HG03558 (cell line): ENCODE measurements at regions not wholly inside any gene's neighbourhood (a gene's known extent, or its start where the extent isn't known, plus 50 kb on each side); places are given as distances from the start of the nearest gene placed in this dataset.

ENCODE experiments used
- ATAC-seq: cut with Tn5 transposase; IDR thresholded peaks from one replicate; pipeline ENCODE4 v1.9.1; 2021; ENCODE audit warnings: moderate number of reproducible peaks; ENCODE audit not compliant: unreplicated experiment; ENCODE audit errors: extremely low read depth

DNA sequence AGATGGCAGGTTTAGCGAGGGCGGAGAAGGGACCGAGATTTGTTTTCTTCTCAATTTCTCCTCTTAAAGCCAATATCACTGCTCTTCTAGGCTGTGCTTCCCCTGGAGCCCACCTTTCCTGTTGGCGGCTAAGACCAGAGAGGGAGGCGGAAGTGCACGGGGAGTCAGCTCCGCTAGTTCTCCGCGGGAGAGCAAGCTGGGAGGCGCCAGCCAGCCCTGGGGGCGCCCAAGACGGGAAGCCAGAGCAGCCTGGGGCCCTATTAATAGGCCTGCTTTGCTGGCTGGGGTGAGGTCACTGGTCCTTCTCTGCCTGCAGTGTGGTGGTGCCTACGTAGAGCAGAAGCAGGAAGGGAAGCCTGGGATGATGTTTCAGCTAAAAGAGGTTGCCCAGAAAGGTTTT lies 61.6 kb downstream of the LSM5 start:
- no peak for ATAC-seq

DNA sequence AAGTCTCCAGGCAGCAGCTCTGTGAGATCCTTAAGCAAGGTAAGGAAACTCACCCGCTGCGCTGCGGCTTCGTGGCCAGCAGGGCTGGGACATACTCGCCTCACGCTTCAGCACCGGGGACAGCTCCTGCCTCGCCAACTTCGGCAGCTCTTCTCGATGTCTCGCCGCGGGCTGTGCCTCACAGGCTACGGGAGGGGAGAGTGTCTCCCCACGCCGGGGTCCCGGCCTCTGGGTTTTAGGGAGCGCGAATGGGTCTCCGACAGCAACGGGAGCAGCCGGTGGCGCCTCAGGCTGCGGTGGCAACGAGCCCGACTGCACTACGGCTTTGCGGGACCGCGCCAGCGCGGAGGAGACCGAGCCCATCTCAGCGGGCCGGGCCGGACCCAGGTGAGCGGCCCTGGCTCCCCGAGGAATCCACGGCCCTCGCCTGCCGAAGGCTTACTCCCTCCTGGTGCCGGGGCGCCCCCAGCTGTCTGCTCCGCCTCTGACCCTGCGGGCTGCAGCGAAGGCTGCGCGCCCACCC lies 62.4 kb downstream of the LSM5 start:
- no peak for ATAC-seq

DNA sequence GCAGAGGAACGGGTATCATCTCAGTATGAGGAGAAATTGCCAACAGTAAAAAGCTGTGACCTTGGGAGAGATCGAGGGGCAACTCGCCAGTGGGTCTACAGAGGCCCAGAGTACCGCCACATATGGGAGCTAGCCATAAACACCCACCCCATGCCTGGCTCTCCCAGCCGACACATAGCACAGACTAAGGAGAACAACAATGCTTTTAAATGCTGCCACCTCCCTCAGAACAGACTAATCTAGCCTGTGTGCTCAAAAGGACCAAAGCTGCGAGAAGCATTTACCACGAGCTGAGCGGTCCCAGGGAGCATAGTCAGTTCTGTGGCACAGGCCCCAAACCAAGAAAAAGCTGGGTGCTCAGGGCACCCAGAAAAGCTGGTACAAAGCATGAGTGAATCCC lies 73.3 kb downstream of the LSM5 start:
- ATAC-seq = no peak

DNA sequence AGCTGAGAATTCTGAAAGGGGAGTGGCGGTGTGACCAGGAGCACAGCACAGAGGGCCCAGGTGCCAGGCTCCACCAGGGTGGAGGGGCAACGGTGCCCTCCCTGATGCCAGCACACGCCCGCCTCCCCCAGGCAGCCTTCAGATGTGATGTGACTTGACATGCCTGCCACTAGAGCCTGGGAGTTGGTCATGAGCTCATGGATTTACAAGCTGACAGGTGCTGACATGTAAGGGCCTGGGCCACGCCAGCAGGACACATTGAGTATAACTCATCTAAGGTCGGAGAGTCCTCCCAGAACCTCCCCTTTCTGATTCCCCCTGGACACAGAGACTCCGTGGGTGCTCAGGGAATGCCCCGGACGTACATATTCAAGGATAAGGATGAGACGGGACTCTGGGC lies 74.2 kb downstream of the LSM5 start:
- ATAC-seq = no peak

DNA sequence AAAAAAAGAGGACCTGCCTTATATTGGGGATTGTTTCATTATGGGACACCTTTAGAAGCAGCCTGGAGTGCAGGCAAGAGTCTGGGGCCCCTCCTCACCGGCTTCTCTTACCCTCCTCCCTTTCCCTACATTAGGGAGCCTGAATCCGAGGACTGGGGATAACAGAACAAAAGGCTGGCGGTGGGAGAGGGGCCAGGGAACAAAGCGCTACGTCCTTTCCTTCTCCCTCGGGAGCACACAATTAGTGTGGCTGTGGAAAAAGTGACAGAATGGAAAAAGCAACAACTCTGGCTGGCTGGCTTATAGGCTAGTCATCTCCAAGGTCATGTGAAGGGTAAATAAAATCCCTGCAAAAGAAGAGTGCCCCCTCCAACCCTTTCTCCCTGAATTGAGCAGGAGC lies 74.7 kb downstream of the LSM5 start:
- no peak for ATAC-seq

DNA sequence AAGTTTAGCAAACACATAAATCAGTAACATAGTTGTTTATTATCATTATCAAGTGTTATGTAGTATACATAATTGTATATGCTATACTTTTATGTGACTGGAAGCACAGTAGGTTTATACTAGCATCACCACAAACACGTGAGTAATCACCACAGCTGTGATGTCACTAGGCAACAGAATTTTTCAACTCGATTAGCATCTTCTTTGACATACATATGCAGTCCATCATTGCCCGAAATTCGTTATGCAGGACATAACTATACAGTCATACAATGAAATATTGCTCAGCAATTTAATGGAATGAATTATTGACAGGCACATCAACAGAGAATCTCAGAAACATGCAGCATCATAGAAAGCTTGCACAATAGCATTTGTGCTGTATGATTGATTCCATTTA lies 77.7 kb downstream of the LSM5 start:
- no peak for ATAC-seq

DNA sequence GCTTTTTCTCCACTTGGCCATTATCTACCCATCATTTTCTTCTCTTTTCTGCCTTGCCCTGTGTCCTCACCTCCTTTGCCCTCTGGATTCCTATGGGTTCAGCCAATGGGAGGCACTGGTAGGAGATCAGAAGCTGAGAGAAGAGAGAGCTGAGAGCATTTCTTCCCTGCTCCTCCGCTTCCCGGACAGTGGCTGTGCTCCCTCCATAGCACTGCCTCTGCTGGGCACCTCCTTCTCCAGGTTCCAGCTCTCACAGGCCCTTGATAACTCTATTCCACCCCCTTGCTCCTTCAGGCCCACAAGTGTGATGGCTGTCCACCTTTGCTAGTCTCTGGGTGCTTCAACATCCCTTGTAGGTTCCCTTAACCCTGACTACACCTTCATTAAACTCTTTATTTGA lies 79.6 kb downstream of the LSM5 start:
- ATAC-seq = no peak

DNA sequence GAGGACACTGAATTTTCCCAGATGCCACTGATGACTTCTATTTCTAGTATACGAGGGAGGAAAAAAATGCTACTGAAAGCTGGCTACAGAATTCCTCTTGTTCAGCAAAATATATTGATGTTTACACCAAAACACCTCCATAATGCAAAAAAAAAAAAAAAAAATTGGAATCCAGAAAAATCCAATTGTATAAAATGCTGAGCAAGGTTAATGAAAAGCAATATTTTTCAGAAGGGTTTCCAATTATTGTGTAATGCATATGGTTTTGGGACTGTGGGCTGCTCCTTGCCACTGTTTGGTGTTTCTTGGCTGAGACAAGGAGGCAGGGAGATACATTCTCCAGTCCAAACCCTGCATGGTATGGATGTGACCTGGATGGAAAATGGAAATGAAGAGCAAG lies 83.8 kb downstream of the LSM5 start:
- ATAC-seq = no peak

DNA sequence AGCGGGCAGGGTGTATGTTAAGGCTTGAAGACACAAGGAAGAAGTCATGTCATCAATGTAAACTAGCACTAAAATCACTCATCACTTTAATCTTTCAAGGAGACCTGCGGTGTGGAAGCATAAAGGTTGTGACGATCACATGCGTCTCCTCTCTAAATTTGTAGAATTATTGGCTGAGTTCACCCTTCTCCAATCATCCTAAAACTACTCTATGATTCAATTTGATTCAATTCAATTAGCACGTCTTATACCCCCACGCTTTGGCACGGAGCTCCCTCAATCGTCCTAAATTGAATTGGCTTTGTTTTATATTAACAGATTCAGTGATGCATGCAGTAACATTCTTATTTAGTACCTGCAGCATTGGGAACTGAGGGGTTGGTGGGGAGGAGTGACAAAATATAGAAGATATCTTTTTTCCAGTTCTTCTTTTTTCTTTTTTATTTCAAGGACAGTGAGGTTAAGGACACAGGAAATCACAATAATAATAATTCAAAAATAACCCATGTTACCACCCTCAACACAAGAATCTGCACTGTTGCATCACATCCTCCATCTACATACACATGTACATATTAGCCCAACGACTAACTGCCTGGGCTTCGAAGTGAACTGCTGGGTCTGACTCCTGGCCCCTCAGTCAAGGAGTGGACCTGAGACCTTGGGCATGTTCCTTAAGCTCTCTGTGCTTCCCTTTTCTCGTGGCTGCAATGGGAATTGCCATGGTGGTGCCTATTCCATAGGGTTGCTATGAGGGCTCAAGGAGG lies 86.5 kb downstream of the LSM5 start:
- ATAC-seq = no peak

DNA sequence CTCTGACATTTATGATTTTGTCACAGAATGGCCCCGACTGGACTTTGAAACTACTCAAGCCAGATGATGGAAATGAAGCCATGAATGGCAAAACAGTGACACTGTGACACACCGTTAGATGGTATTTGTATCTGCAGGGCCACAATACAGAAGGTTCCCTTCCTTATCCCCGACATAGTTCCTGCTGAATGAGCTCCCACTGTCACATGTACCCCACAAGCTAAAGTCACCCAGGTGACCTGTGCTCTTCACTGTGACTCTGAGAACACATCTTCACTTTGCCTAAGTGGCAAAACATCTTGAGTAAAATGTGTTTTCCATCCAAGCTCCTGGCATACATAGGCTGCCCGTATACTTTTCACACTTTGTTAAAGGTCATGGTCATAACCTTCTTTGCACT lies 89.5 kb downstream of the LSM5 start:
- no peak for ATAC-seq

DNA sequence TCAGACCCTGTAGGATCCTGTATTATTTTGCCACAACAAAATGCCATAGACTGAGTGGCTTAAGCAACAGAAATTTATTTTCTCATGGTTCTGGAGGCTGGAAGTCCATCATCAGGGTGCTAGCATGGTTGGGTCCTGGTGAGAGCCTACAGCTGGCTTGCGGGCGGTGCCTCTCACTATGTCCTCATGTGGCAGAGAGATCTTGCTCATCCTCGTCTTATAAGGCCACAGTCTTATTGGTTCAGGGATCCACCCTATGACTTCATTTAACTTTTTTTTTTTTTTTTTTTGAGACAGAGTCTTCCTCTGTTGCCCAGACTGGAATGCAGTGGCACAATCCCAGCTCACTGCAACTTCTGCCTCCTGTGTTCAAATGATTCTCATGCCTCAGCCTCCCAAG lies 90.9 kb downstream of the LSM5 start:
- ATAC-seq = no peak

DNA sequence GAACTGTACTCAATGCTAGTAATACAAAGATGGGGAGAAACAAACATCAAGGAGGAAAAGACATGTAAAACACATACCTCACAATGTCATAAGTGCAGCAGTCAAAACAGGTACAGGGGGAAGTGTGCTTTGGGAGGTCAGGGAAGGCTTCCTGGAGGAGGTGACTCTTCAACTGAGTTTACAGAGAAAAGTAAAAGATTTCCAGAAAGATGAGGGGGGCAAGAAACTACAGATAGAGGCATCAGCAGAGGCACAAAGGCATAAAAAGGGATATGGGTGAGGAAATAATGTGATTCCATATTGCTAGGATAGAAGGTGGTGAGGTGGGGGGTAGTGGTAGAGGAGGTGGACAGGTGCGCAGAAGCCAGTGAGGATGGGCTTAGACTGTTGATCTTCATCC lies 95.0 kb downstream of the LSM5 start:
- no peak for ATAC-seq

DNA sequence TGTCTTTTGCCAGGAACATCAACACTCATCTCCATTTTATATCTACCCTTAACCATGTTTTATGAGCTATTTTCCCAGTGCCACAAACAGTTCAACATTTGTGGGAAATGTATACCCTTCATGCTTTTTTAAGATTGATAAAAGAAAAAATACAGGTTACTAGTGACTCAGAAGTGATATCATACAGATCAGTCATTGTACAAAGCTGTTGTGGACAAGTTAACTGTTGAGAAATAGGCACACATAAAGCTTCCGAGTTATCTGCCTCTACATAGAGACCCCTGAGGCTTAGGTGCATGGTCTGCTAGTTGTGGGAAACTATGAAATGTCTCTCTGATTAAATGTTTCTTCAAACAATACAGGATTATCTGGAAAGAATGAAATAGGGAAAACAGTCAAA lies 96.3 kb downstream of the LSM5 start:
- no peak for ATAC-seq

DNA sequence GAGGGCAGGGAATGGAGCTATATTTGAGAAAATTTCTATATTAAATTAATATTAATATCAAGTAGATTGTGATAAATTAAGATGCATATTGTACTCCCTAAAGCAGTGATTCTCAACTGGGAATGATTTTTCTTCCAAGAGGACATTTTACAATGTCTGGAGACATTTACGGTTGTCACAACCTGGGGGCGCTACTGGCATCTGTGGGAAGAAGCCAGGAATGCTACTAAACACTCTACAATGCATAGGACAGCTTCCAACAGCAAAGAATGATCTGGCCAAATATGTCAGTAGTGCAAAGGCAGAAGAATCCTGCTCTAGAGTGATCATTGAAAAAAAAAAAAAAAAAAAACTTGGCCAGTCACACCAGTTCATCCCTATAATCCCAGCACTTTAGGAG lies 100.0 kb downstream of the LSM5 start:
- no peak for ATAC-seq

DNA sequence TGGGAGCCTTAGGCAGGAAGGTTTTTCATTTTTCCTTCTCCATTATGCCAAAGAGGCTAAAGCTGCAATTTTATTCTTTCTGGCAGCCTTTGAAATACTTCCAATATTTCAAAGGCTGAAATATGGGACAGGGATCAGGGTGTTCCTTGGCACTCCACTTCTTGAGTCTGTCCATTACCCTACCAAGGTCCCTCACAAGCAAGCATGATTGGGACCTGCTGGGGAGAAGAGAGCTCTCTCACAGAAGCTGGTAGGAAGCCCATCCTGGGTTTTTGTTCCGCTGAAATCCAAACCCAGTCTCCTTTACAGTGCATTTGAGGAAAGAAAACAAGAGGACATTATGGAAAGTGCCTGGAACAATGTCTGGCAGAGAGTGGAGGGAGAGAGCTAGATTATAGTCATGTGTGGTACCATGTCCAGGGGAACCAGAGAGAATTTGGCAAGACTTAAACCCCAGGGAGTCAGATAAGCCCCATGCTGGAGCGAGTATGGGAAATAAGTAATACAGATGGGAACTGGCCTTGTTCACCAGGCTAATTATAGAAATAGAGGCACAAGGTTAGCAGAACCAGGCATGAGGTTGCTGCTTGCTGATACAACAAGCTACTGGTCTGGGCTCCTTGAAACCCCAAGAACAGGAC lies 104.7 kb downstream of the LSM5 start:
- ATAC-seq = no peak

DNA sequence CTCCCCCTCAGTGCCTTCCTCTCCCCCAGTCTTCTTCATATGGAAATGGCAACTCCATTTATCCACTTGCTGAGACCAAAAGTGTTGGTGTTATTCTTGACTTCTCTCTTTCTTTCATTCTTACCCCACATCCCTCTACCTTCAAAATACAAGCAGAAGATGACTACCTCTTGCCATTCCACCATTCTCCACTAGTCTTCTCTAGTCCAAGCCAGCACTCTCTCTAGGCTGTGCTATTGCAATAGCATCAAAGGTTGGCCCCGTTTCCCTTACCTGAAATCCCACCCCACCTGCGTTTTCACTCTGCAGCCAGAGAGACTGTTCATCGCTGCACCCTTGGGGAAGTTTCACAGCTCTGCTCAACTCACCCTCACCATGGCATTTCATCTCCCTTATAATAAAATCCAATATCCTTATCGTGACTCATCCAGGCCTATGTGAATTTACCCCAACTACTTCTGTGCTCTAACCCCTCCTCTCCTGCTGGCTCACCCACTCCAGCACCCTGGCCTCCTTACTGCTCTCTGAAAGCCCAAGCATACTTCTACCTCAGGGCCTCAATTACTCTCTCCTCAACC lies 109.1 kb downstream of the LSM5 start:
- ATAC-seq = no peak

DNA sequence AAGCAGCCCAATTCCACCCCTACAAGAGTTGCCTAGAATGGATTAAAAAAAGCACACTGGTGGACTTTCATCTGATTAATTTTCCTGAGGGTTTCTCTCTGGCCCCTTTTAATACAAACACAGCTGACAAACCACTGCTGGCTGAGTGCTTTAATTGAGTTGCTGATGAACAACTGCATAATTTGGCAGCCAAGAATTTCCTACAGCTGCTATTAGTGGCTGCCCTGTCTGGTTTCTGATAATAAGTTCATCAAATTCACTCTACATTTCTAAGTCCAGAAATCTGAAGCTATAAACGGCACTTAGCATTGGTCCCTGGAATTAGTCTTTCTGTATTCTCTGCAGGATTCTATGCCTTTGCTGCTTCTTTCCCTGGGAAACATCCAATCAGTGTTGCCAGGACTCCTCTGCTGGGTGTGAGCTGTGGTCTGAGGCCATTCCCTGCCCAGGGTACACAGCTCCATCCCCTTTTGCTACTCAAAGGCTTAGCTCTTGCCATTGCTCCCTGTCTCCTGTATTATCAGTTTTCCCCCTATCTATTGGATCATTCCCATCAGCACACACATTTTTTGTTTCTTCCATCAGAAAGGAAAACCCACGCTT lies 110.6 kb downstream of the LSM5 start:
- ATAC-seq = no peak

DNA sequence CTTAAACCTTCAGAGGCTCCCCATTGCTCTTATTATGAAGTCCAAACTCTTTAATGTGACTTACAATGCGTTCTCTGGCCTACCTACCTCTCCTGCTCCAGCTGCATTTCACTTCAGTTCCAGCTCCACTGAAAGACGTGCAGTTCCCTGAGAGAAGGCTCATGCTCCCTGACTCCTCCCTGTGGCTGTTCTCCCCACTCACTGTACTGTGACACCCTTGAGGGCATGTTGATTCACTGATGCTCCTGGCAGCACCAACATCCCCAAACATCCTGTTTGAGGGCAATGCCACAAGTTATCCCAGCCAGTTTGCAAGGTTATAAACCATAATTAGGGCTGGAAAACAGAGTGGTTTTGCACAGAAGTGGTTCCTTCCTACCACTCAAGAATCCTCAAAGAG lies 111.2 kb downstream of the LSM5 start:
- no peak for ATAC-seq

DNA sequence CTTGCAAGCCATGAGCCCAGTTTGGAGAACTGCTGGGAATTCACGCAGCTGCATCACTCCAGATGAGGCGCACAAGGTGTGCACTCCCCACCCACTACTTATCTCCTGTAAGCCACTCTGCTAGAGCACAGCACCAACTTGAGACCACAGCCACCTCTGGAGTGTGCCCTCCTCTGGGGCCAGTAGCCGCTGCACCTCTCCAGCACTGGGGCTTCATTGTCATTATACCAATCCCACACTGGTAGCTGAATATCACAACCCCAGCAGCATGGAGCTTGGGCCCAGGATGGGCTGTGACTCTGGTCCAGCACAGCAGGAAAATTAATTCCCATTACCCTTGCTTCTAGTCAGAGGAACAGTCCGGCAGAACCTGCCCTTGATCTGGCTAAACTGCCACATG lies 125.6 kb downstream of the LSM5 start:
- no peak for ATAC-seq

DNA sequence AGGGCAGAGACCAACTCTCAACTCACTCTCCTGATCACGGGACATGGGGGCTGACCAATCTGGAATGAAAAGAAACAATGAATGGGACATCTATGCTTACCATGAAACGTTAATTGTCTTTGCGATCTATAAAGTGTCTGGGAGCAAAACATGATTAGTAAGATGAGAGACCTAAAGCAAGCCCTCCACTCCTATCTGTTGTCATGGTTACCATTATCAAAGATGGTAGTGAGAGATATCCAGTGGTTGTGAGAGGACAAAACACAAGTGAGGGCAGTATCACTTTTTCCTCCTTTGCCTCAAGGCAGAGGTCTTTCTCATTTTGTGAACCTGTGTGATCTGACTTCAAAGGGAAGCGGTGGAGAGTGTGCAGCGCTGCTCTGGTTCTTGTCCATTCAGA lies 130.1 kb downstream of the LSM5 start:
- no peak for ATAC-seq

DNA sequence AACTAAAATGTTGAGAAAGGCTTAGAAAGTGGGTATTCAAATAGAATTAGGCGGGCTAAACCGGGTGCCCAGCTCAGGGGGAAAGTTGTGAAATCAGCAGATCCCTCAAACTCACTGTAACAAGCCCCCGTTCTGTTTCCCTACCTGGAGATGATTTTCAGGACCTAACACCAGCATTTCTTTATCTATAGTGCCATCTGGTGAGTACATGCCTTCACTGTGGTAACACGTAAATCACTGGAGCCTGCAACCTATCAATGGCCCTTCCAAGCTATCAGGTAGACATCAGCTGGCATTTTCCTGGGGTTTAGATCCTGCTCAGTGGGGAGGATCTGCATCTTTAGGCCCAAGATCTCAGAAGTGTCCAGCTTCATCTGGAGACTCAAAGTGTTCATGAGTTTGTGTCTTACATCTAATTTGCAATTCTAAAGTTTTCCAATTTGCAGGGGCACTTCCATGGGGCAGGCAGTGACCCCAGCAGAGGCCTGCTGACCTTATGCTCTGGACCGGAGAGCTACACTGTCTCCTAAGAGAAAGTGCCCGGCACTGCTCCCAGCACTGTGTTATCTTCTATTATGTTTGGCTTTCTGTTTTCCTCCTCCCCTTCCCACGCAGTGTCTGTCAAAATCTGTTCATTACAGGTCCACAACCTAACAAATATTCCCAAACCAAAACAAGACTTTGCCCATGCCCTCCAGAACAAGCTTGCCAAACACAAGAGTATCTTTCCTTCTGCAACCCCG lies 132.5 kb downstream of the LSM5 start:
- ATAC-seq = no peak
